HG03342 (cell line): ENCODE measurements at regions not wholly inside any gene's neighbourhood (a gene's known extent, or its start where the extent isn't known, plus 50 kb on each side); places are given as distances from the start of the nearest gene placed in this dataset.

Source experiments
- ATAC-seq: cut with Tn5 transposase; IDR thresholded peaks from one replicate; pipeline ENCODE4 v1.9.1; 2021; ENCODE audit warnings: mild to moderate bottlenecking, moderate library complexity; ENCODE audit not compliant: unreplicated experiment

DNA sequence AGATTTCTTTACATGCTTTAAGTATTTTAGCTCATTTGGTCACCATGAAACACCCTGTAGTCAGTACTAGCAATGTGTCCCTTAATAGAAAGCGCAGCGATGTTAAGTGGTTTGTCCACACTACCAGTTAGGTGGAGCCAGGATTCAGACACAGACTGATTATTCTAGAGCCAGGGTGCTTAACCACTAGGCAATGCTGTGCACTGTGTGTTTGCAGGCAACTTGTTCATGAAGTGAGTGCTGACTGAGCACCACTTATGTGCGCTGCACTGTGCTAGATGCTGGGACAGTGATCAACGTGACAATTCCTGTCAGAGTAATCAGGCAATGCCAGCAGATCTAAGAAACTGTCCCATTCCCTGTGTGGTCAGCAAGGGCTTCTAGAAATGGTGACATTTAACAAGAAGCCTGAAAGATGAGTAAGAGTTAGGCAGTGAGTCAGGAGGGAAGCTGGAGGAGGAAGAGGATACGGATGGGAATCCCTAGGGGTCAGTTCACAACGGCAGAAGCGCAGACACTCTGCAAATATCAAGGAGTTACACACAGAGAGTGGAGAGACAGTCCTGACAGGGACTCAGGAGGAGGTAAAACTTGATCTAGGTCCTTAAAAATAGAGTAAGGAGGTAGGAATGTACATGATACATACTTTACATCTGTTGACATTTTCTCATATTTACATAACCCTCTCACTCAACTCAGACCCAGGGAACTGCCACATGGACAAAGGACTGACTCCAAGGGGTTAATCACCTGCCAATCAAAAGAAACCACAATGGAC lies 69.7 kb upstream of the EGR2 start:
- ATAC-seq, result no peak

DNA sequence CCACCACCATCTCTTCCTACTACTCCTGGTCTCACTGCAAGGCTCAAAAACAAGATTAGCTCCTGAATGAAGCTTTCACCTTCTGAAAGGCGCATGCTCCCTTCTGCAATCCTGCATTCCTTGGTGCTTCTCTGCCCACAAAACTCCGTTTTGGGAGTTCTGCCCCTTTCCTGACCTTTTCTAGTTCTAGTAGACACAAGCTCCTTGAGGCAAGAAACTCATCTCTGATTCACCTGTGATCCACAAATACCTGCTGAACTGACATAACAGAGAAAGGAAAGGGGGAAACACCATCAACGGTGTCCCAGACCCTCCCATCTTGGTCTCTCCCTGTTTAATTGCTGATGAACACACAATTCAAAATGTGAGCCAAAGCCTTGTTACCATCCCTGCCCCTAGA lies 64.0 kb upstream of the EGR2 start:
- ATAC-seq, result no peak

DNA sequence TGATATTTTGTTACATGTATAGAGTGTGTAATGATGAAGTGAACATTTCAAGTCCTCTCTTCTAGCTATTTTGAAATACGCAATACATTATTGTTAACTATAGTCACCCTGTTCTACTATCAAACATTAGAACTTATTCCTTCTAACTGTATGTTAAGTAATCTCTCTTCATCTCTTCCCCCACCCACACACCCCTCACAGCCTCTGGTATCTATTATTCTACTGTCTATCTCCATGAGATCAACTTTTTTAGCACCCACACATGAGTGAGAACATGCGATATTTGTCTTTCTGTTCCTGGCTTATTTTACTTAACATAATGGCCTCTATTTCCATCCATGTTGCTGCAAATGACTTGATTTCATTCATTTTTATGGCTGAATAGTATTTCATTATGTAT lies 57.7 kb upstream of the EGR2 start:
- ATAC-seq, result no peak

DNA sequence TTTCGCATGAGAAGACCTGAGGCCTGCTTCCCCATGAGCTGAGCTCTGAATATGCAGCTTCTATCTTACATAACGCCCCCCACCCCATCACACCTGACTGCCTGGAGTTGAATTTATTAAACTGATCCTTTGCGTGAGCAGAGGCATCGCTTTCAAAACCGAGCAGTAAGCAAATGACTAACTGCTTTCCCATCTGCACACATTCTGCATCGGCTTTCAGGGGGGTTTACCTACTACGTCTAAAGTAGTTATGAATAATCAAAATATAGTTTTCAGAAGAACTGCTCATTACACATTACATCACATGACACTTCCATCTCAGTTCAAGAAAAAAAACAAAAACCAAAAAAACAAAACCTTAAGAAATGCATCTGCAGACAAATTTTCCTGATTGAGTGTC lies 54.7 kb upstream of the EGR2 start:
- ATAC-seq, result peak; percentile 87

DNA sequence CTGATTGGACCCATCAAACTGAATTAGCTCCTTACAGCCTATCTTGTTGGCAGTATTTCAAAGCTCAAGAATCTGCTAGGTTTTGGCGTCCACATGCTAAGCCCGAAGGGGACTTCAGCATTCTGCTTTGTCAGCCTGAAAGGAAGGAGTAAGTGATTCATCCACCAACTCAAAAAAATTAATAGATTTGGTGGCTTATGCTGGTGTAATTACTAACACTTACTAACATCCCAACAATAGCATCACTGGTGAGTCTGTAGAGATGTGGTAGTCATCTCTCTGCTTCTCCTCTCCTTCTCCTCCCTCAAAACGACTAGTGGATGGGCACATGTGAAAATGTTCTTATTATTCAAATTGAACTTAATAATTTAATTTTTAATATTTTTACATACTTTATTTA lies 53.8 kb upstream of the EGR2 start:
- no peak for ATAC-seq

DNA sequence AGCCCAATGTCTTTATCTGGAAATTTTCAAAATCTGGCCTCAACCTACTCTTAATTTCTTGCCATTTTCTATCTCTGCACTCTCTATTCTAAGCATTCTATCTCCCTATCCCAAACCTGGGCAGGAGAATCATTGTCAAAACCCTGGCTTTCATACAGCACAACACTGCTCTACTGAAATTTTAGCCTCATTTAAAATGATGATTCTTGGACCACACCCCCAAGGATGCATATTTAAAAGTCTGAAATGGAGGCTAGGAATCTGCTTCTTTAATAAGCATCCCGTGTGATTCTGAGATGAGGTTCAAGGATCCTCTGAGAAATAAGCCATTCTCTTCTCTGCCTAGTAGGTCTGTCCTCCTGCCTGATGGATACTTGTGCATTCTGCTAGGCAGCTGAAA lies 50.8 kb upstream of the EGR2 start:
- no peak for ATAC-seq

DNA sequence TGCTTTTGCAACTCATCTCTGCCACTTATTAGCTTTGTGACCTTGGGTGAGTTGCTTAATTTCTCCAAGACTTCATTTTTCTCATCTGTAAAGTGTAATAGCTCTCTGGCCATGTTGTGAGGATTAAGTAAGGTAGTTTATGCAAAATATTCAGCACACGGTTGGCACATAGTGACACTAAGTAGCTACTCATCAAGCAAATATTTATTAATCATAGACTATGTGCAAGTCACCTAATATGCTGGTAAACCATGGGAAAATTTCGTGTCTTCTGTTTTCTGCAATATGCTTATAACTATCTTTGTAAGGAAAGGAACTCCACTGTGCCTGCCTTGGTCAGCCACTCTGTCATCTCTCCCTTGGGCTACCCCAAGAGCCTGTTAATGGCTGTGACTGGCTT lies 50.3 kb upstream of the EGR2 start:
- no peak for ATAC-seq
